K562 (cell line): ENCODE measurements at regions not wholly inside any gene's neighbourhood (a gene's known extent, or its start where the extent isn't known, plus 50 kb on each side); places are given as distances from the start of the nearest gene placed in this dataset.
A peak's percentile ranks its signal among the peaks of the same experiment; 100 is the strongest.

ENCODE experiments used
- ATAC-seq: fragments of 200-7000 bp; cut with Tn5 transposase; 3 replicates; pipeline ENCODE4 v1.9.1; 2020; ENCODE audit warnings: moderate library complexity
- BruUV-seq: library from RNA; stranded (reverse); fragments of 400-500 nt; replicated peaks from 2 replicates; lab custom pipeline; 2021; lab: Mats Ljungman, UMichigan
- CTCF ChIA-PET: fragments of 300-600 bp; formaldehyde crosslinking; extraction: SDS; loops from one replicate; lab custom pipeline; 2021; ENCODE audit warnings: low intra/inter-chr PET ratio; lab: Yijun Ruan, JAX
- POLR2A ChIA-PET: fragments of 300-600, 350-650 bp; sonication (Branson Sonifier 250); formaldehyde crosslinking; extraction: SDS; loops from one replicate; lab custom pipeline; 2021; ENCODE audit warnings: antibody characterized with exemption, inconsistent platforms; lab: Yijun Ruan, JAX
- DNase-seq, 4 experiments: peaks; one replicate each; pipeline versions ENCODE4 v3.0.0 to v3.0.0-alpha.2; 2011 to 2018; ENCODE audit warnings: low spot score in 3 of 4, mixed read lengths in 3 of 4; ENCODE audit errors: extremely low read depth in 1 of 4
- FAIRE-seq: peaks from 2 replicates; lab custom pipeline; 2011; peaks lifted over from hg19 to GRCh38; lab: Jason Lieb, UNC
- H2AFZ ChIP-seq: 2 replicates; pipeline ENCODE4 v1.6.0; 2011; ENCODE audit warnings: low read depth, low read length, control low read depth, inconsistent platforms
- H3K27ac ChIP-seq: fragments of 200-600 bp; 3 replicates; pipeline ENCODE4 v1.8.0; 2011; ENCODE audit warnings: low read depth, mild to moderate bottlenecking, control low read depth, inconsistent platforms, low read length, moderate library complexity, mixed read lengths; ENCODE audit errors: extremely low read depth
- H3K27me3 ChIP-seq, 2 experiments: fragments of 300-600 bp in 1 of 2; 2 replicates in 1 of 2; 3 replicates in 1 of 2; pipeline versions ENCODE4 v1.6.0 to v1.8.0; 2011; ENCODE audit warnings: inconsistent platforms in 2 of 2, low read length in 2 of 2, mild to moderate bottlenecking in 1 of 2, mixed read lengths in 1 of 2, moderate library complexity in 1 of 2; ENCODE audit not compliant: control insufficient read depth in 2 of 2, insufficient read depth in 2 of 2
- H3K36me3 ChIP-seq: fragments of 300-600 bp; 3 replicates; pipeline ENCODE4 v1.8.0; 2011; ENCODE audit warnings: mild to moderate bottlenecking, low read length, inconsistent platforms; ENCODE audit not compliant: control insufficient read depth, insufficient read depth
- H3K4me1 ChIP-seq, 2 experiments: fragments of 200-600 bp in 1 of 2; replicated peaks in 1 of 2; 2 replicates in 1 of 2; 3 replicates in 1 of 2; pipeline versions ENCODE4 v1.5.1 to v1.8.0; 2011; ENCODE audit warnings: inconsistent platforms in 2 of 2, low read length in 2 of 2, mild to moderate bottlenecking in 1 of 2, mixed read lengths in 1 of 2, moderate library complexity in 1 of 2; ENCODE audit not compliant: control insufficient read depth in 2 of 2, insufficient read depth in 2 of 2
- H3K4me2 ChIP-seq: 2 replicates; pipeline ENCODE4 v1.6.1; 2011; ENCODE audit warnings: low read length, control low read depth, inconsistent platforms, mixed read lengths; ENCODE audit not compliant: insufficient read depth
- H3K4me3 ChIP-seq: fragments of 200-600 bp; sonication (generic), shearing (Covaris generic); 2 replicates; pipeline ENCODE4 v1.5.1; 2016; ENCODE audit warnings: control low read depth, inconsistent platforms
- H3K79me2 ChIP-seq: fragments of 200-600 bp; 3 replicates; pipeline ENCODE4 v1.8.0; 2011; ENCODE audit warnings: low read length, inconsistent platforms; ENCODE audit not compliant: control insufficient read depth, insufficient read depth
- H3K9ac ChIP-seq, 2 experiments: 2 replicates each; pipeline versions ENCODE4 v1.6.0 to v1.6.1; 2011; ENCODE audit warnings: low read depth in 2 of 2, low read length in 2 of 2, control low read depth in 1 of 2, inconsistent platforms in 1 of 2, mild to moderate bottlenecking in 1 of 2, mixed read lengths in 1 of 2; ENCODE audit not compliant: insufficient read depth in 1 of 2
- H3K9me1 ChIP-seq: one replicate; pipeline ENCODE4 v1.6.0; 2011; ENCODE audit warnings: inconsistent platforms, mild to moderate bottlenecking, low read length, moderate library complexity; ENCODE audit not compliant: control insufficient read depth, insufficient read depth
- H3K9me3 ChIP-seq: replicated peaks from 2 replicates; pipeline ENCODE4 v1.5.1; 2011; ENCODE audit warnings: low read depth, low read length, inconsistent platforms; ENCODE audit not compliant: control insufficient read depth, insufficient read depth
- H4K20me1 ChIP-seq: replicated peaks from 2 replicates; pipeline ENCODE4 v1.6.1; 2011; ENCODE audit warnings: low read length, inconsistent platforms, mixed read lengths; ENCODE audit not compliant: control insufficient read depth, insufficient read depth
- FOXA3 ChIP-seq, 2 experiments: fragments of 450-650 bp in 1 of 2; sonication (generic) in 1 of 2; formaldehyde crosslinking; IDR thresholded peaks in 1 of 2; conservative IDR thresholded peaks in 1 of 2; 2 replicates each; pipeline versions ENCODE4 v1.4.0 to v1.8.0; 2020 to 2022; ENCODE audit warnings: mild to moderate bottlenecking in 2 of 2, missing genetic modification reagents in 1 of 2
- KDM2B ChIP-seq: fragments of 250-450 bp; sonication (Bioruptor Pico); IDR thresholded peaks from 2 replicates; pipeline ENCODE4 v1.8.0; 2021; ENCODE audit warnings: mild to moderate bottlenecking, moderate library complexity
- MBD2 ChIP-seq: sonication (generic); IDR thresholded peaks from 2 replicates; pipeline ENCODE4 v1.6.1; 2016; ENCODE audit warnings: low read depth, borderline replicate concordance
- TBP ChIP-seq: optimal IDR thresholded peaks from 2 replicates; pipeline ENCODE3; 2011; ENCODE audit warnings: low read depth, low read length, improper control_type of control experiment
- ZFP36 ChIP-seq: fragments of 150-350 bp; IDR thresholded peaks from 2 replicates; pipeline ENCODE4 v1.6.1; 2018; ENCODE audit warnings: low read length, low read depth; ENCODE audit not compliant: partially characterized antibody
- ZNF77 ChIP-seq: fragments of 250-450 bp; sonication (Bioruptor Pico); IDR thresholded peaks from 2 replicates; pipeline ENCODE4 v1.5.0; 2020
- WGBS: fragments of 100-300 bp; shearing (Covaris generic); methylation state at CpG from one replicate; pipeline ENCODE4 v1.1.6; 2016; ENCODE audit warnings: low coverage, mixed read lengths; ENCODE audit not compliant: insufficient coverage; ENCODE audit errors: missing lambda C conversion rate; 5-methylcytosine and 5-hydroxymethylcytosine counted together
- in situ Hi-C: fragments of 300-500 bp; cut with MboI; formaldehyde crosslinking; loops from 4 replicates; pipeline ENCODE4 v1.15.0; 2018; ENCODE audit warnings: inconsistent platforms, mixed read lengths
- intact Hi-C: fragments of 100-400 bp; cut with micrococcal nuclease; formaldehyde crosslinking; loops from 2 replicates; pipeline ENCODE4 v1.14.2; 2022
- TF ChIP-seq, protein P1 (sequence below), 2 experiments: fragments of 250-450 bp in 1 of 2; fragments of 450-650 bp in 1 of 2; sonication (Bioruptor Pico) in 1 of 2; IDR thresholded peaks; 2 replicates each; pipeline versions ENCODE4 v1.6.1 to v1.8.0; 2016 to 2021; ENCODE audit warnings: mild to moderate bottlenecking in 2 of 2, moderate library complexity in 2 of 2, missing compliant biosample characterization in 1 of 2, missing genetic modification characterization in 1 of 2
- TF ChIP-seq, protein P2 (sequence below), 3 experiments: IDR thresholded peaks in 2 of 3; conservative IDR thresholded peaks in 1 of 3; 2 replicates each; pipeline ENCODE4 v1.5.1; 2011 to 2012; ENCODE audit warnings: low read length in 3 of 3, mild to moderate bottlenecking in 3 of 3, control low read depth in 2 of 3, improper control_type of control experiment in 1 of 3, inconsistent platforms in 1 of 3, low read depth in 1 of 3, mixed read lengths in 1 of 3, moderate library complexity in 1 of 3; ENCODE audit not compliant: insufficient read depth in 2 of 3
- TF ChIP-seq, protein P3 (sequence below): IDR thresholded peaks from 2 replicates; pipeline ENCODE4 v1.6.1; 2011; ENCODE audit not compliant: insufficient read length; ENCODE audit errors: extremely low read depth

GRCh38 chr7:25774675-25775074, 377.3 kb upstream of the NFE2L3 start (continued):
- TF ChIP-seq ZFP36: peak; percentile 52

- Histone ChIP-seq H3K4me1 (no peaks in the 10 kb centered on the region), H3K27ac (no peak overlapping the region), H3K79me2 (no peaks in the 10 kb centered on the region), H4K20me1 (no peaks in the 10 kb centered on the region), H3K9me3 (no peaks in the 10 kb centered on the region), H3K36me3 (no peaks in the 10 kb centered on the region), H3K4me2 (no peak overlapping the region), H3K9ac (no peak overlapping the region), H3K27me3 (peaks cover 8 to 10% of the 10 kb centered on the region in 2 experiments), H3K4me3 (no peak overlapping the region), H3K9me1 (no peaks in the 10 kb centered on the region), H2AFZ (no peak overlapping the region)
- CTCF ChIA-PET: no interaction called here
- in situ Hi-C loops (no loop called here), intact Hi-C loops (no loop called here)
- ATAC-seq: no peak
- POLR2A ChIA-PET: interaction anchor here (1.1 kb wide), 1 partner anchor 471 kb away, joined by 3 read pairs; no protein-coding TSS in a partner anchor
- WGBS: 1% methylated on average over 4 of the region's 4 CpGs
- no peak for FAIRE-seq
- no peak for DNase-seq
- BruUV-seq: no TSS peak
- TF ChIP-seq, protein P1, sequence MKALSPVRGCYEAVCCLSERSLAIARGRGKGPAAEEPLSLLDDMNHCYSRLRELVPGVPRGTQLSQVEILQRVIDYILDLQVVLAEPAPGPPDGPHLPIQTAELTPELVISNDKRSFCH (CRISPR knock-in tag; IDR thresholded peaks at IDR 0.05): no peak
- TF ChIP-seq, protein P1 (tag; IDR thresholded peaks at IDR 0.05): no peak
- no peak for TF ChIP-seq TBP
- TF ChIP-seq MBD2: no peak
- TF ChIP-seq, protein P2, sequence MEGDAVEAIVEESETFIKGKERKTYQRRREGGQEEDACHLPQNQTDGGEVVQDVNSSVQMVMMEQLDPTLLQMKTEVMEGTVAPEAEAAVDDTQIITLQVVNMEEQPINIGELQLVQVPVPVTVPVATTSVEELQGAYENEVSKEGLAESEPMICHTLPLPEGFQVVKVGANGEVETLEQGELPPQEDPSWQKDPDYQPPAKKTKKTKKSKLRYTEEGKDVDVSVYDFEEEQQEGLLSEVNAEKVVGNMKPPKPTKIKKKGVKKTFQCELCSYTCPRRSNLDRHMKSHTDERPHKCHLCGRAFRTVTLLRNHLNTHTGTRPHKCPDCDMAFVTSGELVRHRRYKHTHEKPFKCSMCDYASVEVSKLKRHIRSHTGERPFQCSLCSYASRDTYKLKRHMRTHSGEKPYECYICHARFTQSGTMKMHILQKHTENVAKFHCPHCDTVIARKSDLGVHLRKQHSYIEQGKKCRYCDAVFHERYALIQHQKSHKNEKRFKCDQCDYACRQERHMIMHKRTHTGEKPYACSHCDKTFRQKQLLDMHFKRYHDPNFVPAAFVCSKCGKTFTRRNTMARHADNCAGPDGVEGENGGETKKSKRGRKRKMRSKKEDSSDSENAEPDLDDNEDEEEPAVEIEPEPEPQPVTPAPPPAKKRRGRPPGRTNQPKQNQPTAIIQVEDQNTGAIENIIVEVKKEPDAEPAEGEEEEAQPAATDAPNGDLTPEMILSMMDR (IDR thresholded peaks at IDR 0.05 in 2 of 3, conservative IDR thresholded peaks at IDR 0.05 in 1 of 3; ENCODE audit: insufficient read depth in 2 of 3, low read depth in 1 of 3, low read length in 3 of 3): no peak
- TF ChIP-seq KDM2B (CRISPR knock-in tag): no peak
- TF ChIP-seq, protein P3, sequence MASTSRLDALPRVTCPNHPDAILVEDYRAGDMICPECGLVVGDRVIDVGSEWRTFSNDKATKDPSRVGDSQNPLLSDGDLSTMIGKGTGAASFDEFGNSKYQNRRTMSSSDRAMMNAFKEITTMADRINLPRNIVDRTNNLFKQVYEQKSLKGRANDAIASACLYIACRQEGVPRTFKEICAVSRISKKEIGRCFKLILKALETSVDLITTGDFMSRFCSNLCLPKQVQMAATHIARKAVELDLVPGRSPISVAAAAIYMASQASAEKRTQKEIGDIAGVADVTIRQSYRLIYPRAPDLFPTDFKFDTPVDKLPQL: no peak
- no peak for TF ChIP-seq FOXA3 (CRISPR knock-in tag; conservative IDR thresholded peaks at IDR 0.05 in 1 of 2, IDR thresholded peaks at IDR 0.05 in 1 of 2)
- TF ChIP-seq ZNF77: no peak
Measured at GRCh38 chr7:25775570-25775969, 376.4 kb upstream of the NFE2L3 start.
